HEK293 (cell line): ENCODE measurements at regions not wholly inside any gene's neighbourhood (a gene's known extent, or its start where the extent isn't known, plus 50 kb on each side); places are given as distances from the start of the nearest gene placed in this dataset.

ENCODE experiments used
- GLIS2 ChIP-seq: fragments of 450-650 bp; formaldehyde crosslinking; IDR thresholded peaks from 2 replicates; pipeline ENCODE4 v1.5.1; 2016; ENCODE audit warnings: missing biosample characterization, missing genetic modification characterization
- YY1 ChIP-seq: fragments of 450-650 bp; formaldehyde crosslinking; IDR thresholded peaks from 2 replicates; pipeline ENCODE4 v1.5.1; 2018; ENCODE audit warnings: missing biosample characterization, missing genetic modification characterization
- ZNF174 ChIP-seq: fragments of 450-650 bp; formaldehyde crosslinking; IDR thresholded peaks from 2 replicates; pipeline ENCODE4 v1.5.0; 2017; ENCODE audit warnings: missing biosample characterization, mild to moderate bottlenecking, missing genetic modification characterization
- ZNF416 ChIP-seq: fragments of 450-650 bp; formaldehyde crosslinking; IDR thresholded peaks from 2 replicates; pipeline ENCODE4 v1.5.1; 2016; ENCODE audit warnings: missing biosample characterization, missing genetic modification characterization
- ZNF510 ChIP-seq: fragments of 450-650 bp; formaldehyde crosslinking; IDR thresholded peaks from 2 replicates; pipeline ENCODE4 v1.5.1; 2018; ENCODE audit warnings: mild to moderate bottlenecking, missing genetic modification characterization, missing biosample characterization; ENCODE audit not compliant: insufficient replicate concordance
- ZNF514 ChIP-seq: fragments of 450-650 bp; formaldehyde crosslinking; IDR thresholded peaks from 2 replicates; pipeline ENCODE4 v1.5.1; 2016; ENCODE audit warnings: missing biosample characterization, missing genetic modification characterization
- TF ChIP-seq, protein P1 (sequence below): fragments of 450-650 bp; formaldehyde crosslinking; IDR thresholded peaks from 2 replicates; pipeline ENCODE4 v1.5.1; 2016; ENCODE audit warnings: missing biosample characterization, missing genetic modification characterization
- TF ChIP-seq, protein P2 (sequence below): fragments of 450-650 bp; formaldehyde crosslinking; IDR thresholded peaks from 2 replicates; pipeline ENCODE4 v1.5.1; 2016; ENCODE audit warnings: missing biosample characterization, missing genetic modification characterization

DNA sequence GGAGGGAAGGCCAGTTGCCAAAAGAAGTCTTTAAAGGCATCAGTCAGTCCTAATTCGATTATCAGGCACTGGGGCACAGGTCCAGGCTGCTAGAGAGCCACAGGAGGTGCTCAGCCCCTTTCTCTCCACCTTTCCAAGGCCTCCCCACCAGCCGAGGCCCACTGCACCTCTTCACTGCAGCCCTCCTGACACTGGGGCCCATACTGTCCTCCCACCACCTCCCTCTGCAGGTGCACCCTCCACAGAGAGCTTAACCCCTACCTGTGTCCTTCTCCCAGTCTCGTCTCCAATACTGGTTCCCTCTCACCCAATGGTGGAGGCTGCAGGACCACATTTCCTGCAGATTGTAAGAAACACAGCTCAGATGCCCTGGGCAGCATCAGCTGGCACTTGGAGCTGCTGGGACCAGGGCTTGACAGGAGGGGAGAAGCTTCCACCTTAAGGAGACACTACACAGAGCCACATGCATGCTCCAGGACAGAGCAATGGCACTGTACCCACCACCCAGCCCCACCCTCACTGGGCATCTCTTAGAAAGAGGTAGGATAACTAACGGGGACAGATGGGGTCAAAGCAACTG is 81.6 kb upstream of the PRR20G start:
- TF ChIP-seq, protein P1, sequence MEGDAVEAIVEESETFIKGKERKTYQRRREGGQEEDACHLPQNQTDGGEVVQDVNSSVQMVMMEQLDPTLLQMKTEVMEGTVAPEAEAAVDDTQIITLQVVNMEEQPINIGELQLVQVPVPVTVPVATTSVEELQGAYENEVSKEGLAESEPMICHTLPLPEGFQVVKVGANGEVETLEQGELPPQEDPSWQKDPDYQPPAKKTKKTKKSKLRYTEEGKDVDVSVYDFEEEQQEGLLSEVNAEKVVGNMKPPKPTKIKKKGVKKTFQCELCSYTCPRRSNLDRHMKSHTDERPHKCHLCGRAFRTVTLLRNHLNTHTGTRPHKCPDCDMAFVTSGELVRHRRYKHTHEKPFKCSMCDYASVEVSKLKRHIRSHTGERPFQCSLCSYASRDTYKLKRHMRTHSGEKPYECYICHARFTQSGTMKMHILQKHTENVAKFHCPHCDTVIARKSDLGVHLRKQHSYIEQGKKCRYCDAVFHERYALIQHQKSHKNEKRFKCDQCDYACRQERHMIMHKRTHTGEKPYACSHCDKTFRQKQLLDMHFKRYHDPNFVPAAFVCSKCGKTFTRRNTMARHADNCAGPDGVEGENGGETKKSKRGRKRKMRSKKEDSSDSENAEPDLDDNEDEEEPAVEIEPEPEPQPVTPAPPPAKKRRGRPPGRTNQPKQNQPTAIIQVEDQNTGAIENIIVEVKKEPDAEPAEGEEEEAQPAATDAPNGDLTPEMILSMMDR = no peak
- TF ChIP-seq YY1 (tag by site-specific recombination) (no peak), ZNF514 (tag by site-specific recombination) (no peak), ZNF416 (tag by site-specific recombination) (no peak), ZNF510 (tag by site-specific recombination) (no peak), ZNF174 (tag by site-specific recombination) (no peak), GLIS2 (tag by site-specific recombination) (no peak)
- TF ChIP-seq, protein P2, sequence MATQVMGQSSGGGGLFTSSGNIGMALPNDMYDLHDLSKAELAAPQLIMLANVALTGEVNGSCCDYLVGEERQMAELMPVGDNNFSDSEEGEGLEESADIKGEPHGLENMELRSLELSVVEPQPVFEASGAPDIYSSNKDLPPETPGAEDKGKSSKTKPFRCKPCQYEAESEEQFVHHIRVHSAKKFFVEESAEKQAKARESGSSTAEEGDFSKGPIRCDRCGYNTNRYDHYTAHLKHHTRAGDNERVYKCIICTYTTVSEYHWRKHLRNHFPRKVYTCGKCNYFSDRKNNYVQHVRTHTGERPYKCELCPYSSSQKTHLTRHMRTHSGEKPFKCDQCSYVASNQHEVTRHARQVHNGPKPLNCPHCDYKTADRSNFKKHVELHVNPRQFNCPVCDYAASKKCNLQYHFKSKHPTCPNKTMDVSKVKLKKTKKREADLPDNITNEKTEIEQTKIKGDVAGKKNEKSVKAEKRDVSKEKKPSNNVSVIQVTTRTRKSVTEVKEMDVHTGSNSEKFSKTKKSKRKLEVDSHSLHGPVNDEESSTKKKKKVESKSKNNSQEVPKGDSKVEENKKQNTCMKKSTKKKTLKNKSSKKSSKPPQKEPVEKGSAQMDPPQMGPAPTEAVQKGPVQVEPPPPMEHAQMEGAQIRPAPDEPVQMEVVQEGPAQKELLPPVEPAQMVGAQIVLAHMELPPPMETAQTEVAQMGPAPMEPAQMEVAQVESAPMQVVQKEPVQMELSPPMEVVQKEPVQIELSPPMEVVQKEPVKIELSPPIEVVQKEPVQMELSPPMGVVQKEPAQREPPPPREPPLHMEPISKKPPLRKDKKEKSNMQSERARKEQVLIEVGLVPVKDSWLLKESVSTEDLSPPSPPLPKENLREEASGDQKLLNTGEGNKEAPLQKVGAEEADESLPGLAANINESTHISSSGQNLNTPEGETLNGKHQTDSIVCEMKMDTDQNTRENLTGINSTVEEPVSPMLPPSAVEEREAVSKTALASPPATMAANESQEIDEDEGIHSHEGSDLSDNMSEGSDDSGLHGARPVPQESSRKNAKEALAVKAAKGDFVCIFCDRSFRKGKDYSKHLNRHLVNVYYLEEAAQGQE (tag by site-specific recombination) = no peak
